ENCODE measurements at regions not wholly inside any gene's neighbourhood (a gene's known extent, or its start where the extent isn't known, plus 50 kb on each side); places are given as distances from the start of the nearest gene placed in this dataset.
A peak's percentile ranks its signal among the peaks of the same experiment; 100 is the strongest.

GRCh38 chr22:19626042-19626587 lies 88.2 kb upstream of the SEPTIN5 start:
- H3K27ac Mint-ChIP-seq (ENCODE audit: unreplicated experiment): no peak overlapping the region
- TF ChIP-seq CTCF (IDR thresholded peaks at IDR 0.05; ENCODE audit: insufficient read depth in 1 of 2, low read depth in 1 of 2, low read length in 1 of 2, severe bottlenecking in 1 of 2, unreplicated experiment in 1 of 2): no peak
- DNase-seq: no peak
- Histone ChIP-seq H3K4me3 (ENCODE audit: low read depth, low read length) (no peak overlapping the region), H3K9me3 (no peaks in the 10 kb centered on the region), H3K4me1 (no peaks in the 10 kb centered on the region), H3K27me3 (replicated peaks; ENCODE audit: control insufficient read depth, insufficient read depth, low read length) (no peaks in the 10 kb centered on the region), H3K36me3 (ENCODE audit: control insufficient read depth, insufficient read depth, low read length) (no peaks in the 10 kb centered on the region)
- intact Hi-C loops (cut with micrococcal nuclease; ENCODE audit: unreplicated experiment): no loop called here
- POLR2A ChIA-PET: no interaction called here
- H3K4me3 Mint-ChIP-seq (ENCODE audit: unreplicated experiment): no peak overlapping the region
- no TSS peak for BruUV-seq (replicated peaks)
- peaks cover 12% of the 10 kb centered on the region for H3K27me3 Mint-ChIP-seq (ENCODE audit: insufficient read depth, unreplicated experiment)
- H3K9me3 Mint-ChIP-seq (ENCODE audit: unreplicated experiment): no peaks in the 10 kb centered on the region
- no peaks in the 10 kb centered on the region for H3K4me1 Mint-ChIP-seq (ENCODE audit: low read depth, unreplicated experiment)
- no peaks in the 10 kb centered on the region for H3K36me3 Mint-ChIP-seq (ENCODE audit: insufficient read depth, unreplicated experiment)
- CTCF ChIA-PET: no interaction called here

GRCh38 chr22:19626666-19627065 lies 87.6 kb upstream of the SEPTIN5 start:
- Mint-ChIP-seq H3K27me3 (ENCODE audit: insufficient read depth, unreplicated experiment) (peaks cover 12% of the 10 kb centered on the region), H3K36me3 (ENCODE audit: insufficient read depth, unreplicated experiment) (no peaks in the 10 kb centered on the region), H3K4me1 (ENCODE audit: low read depth, unreplicated experiment) (no peaks in the 10 kb centered on the region), H3K27ac (ENCODE audit: unreplicated experiment) (no peak overlapping the region), H3K4me3 (ENCODE audit: unreplicated experiment) (no peak overlapping the region), H3K9me3 (ENCODE audit: unreplicated experiment) (no peaks in the 10 kb centered on the region)
- H3K4me1 ChIP-seq: no peaks in the 10 kb centered on the region
- H3K9me3 ChIP-seq: no peaks in the 10 kb centered on the region
- H3K4me3 ChIP-seq (ENCODE audit: low read depth, low read length): no peak overlapping the region
- TF ChIP-seq CTCF (IDR thresholded peaks at IDR 0.05; ENCODE audit: insufficient read depth in 1 of 2, low read depth in 1 of 2, low read length in 1 of 2, severe bottlenecking in 1 of 2, unreplicated experiment in 1 of 2): no peak
- no TSS peak for BruUV-seq (replicated peaks)
- H3K27me3 ChIP-seq (replicated peaks; ENCODE audit: control insufficient read depth, insufficient read depth, low read length): no peaks in the 10 kb centered on the region
- no peaks in the 10 kb centered on the region for H3K36me3 ChIP-seq (ENCODE audit: control insufficient read depth, insufficient read depth, low read length)
- DNase-seq: no peak
- intact Hi-C loops (cut with micrococcal nuclease; ENCODE audit: unreplicated experiment): no loop called here
- ChIA-PET POLR2A (no interaction called here), CTCF (no interaction called here)

- TF ChIP-seq CTCF (IDR thresholded peaks at IDR 0.05; ENCODE audit: insufficient read depth in 1 of 2, low read depth in 1 of 2, low read length in 1 of 2, severe bottlenecking in 1 of 2, unreplicated experiment in 1 of 2): no peak
- no peaks in the 10 kb centered on the region for H3K27me3 ChIP-seq (replicated peaks; ENCODE audit: control insufficient read depth, insufficient read depth, low read length)
- Mint-ChIP-seq H3K36me3 (ENCODE audit: insufficient read depth, unreplicated experiment) (no peaks in the 10 kb centered on the region), H3K9me3 (ENCODE audit: unreplicated experiment) (no peaks in the 10 kb centered on the region), H3K27ac (ENCODE audit: unreplicated experiment) (no peak overlapping the region), H3K4me3 (ENCODE audit: unreplicated experiment) (no peak overlapping the region), H3K27me3 (ENCODE audit: insufficient read depth, unreplicated experiment) (peaks cover 7% of the 10 kb centered on the region), H3K4me1 (ENCODE audit: low read depth, unreplicated experiment) (no peaks in the 10 kb centered on the region)
- intact Hi-C loops (cut with micrococcal nuclease; ENCODE audit: unreplicated experiment): no loop called here
- BruUV-seq (replicated peaks): no TSS peak
- no peaks in the 10 kb centered on the region for H3K36me3 ChIP-seq (ENCODE audit: control insufficient read depth, insufficient read depth, low read length)
- no peaks in the 10 kb centered on the region for H3K9me3 ChIP-seq
- H3K4me1 ChIP-seq: no peaks in the 10 kb centered on the region
- ChIA-PET POLR2A (no interaction called here), CTCF (no interaction called here)
- DNase-seq: peak in 1 of 2 experiments; percentile 1
- no peak overlapping the region for H3K4me3 ChIP-seq (ENCODE audit: low read depth, low read length)
Measured at GRCh38 chr22:19628038-19628776, 86.1 kb upstream of the SEPTIN5 start.
